ENCODE measurements at regions not wholly inside any gene's neighbourhood (a gene's known extent, or its start where the extent isn't known, plus 50 kb on each side); places are given as distances from the start of the nearest gene placed in this dataset.
"Not testable (repeated sequence)": the region's sequence is repeated elsewhere in the genome, so short reads cannot be mapped to it uniquely, and the experiment has no call there.

- no peaks in the 10 kb centered on the region for H3K36me3 ChIP-seq (ENCODE audit: control insufficient read depth, insufficient read depth, low read length)
- H3K4me1 ChIP-seq (ENCODE audit: control insufficient read depth, insufficient read depth, low read length): no peaks in the 10 kb centered on the region
- no peaks in the 10 kb centered on the region for H3K27me3 ChIP-seq (ENCODE audit: control insufficient read depth, insufficient read depth, low read length)
- no CpG with 5 or more reads among the region's 1 CpG for WGBS (ENCODE audit: insufficient coverage)
- no peak for DNase-seq
- no peak overlapping the region for H3K4me3 ChIP-seq (ENCODE audit: low read length)
- H3K27ac ChIP-seq (ENCODE audit: low read length): no peak overlapping the region
- no peaks in the 10 kb centered on the region for H3K9me3 ChIP-seq (replicated peaks; ENCODE audit: control insufficient read depth, low read depth, low read length)
These were observed 187.7 kb upstream of the CMC1 start for GRCh38 chr3:28053759-28054158.

DNA sequence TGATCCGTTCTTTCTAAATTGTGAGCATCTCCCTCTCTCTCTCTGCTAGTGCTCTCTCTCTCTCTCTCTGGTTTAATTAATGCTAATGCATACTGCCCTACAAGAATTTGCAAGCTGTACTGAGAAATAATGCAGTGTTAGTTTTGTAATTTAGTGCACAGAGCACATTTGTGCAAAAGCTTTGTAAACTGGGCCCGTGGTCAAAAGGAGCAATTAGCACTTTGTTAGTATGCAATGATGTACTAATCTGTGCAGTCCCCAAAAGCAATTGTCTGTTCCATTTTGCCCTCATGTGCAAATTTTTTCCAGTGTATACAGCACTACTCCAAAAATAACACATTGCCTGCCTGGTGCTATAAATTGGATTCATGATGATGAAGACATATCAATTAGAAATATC lies 184.6 kb upstream of the CMC1 start:
- H3K4me3 ChIP-seq (ENCODE audit: low read length): no peak overlapping the region
- DNase-seq: no peak
- H3K4me1 ChIP-seq (ENCODE audit: control insufficient read depth, insufficient read depth, low read length): no peaks in the 10 kb centered on the region
- no peak overlapping the region for H3K27ac ChIP-seq (ENCODE audit: low read length)
- 80% methylated on average over 1 of the region's 2 CpGs for WGBS (ENCODE audit: insufficient coverage)
- no peaks in the 10 kb centered on the region for H3K27me3 ChIP-seq (ENCODE audit: control insufficient read depth, insufficient read depth, low read length)
- no peaks in the 10 kb centered on the region for H3K9me3 ChIP-seq (replicated peaks; ENCODE audit: control insufficient read depth, low read depth, low read length)
- H3K36me3 ChIP-seq (ENCODE audit: control insufficient read depth, insufficient read depth, low read length): no peaks in the 10 kb centered on the region

DNA sequence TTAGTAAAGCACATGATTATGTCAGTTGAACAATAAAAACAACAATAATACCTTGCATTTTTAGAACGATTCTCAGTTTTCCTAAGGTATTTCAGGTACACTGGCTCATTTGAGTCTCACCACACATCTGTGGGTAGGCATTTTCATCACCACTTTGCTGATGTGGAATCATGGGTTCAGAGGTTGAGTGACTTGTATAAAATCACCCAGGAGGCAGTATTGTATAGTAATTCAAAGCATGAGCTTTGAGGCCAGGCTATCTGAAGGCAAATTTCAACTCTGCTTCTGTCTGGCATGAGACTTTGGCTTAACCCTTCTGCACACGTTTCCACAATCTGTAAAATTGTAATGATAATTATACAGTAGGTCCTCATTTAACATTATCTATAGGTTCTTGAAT lies 183.9 kb upstream of the CMC1 start:
- no peak for DNase-seq
- no peaks in the 10 kb centered on the region for H3K27me3 ChIP-seq (ENCODE audit: control insufficient read depth, insufficient read depth, low read length)
- no peaks in the 10 kb centered on the region for H3K4me1 ChIP-seq (ENCODE audit: control insufficient read depth, insufficient read depth, low read length)
- no peak overlapping the region for H3K4me3 ChIP-seq (ENCODE audit: low read length)
- H3K9me3 ChIP-seq (replicated peaks; ENCODE audit: control insufficient read depth, low read depth, low read length): no peaks in the 10 kb centered on the region
- no peaks in the 10 kb centered on the region for H3K36me3 ChIP-seq (ENCODE audit: control insufficient read depth, insufficient read depth, low read length)
- no peak overlapping the region for H3K27ac ChIP-seq (ENCODE audit: low read length)
- WGBS (ENCODE audit: insufficient coverage): no CpG with 5 or more reads among the region's 2 CpGs

- H3K9me3 ChIP-seq (replicated peaks; ENCODE audit: control insufficient read depth, low read depth, low read length); DNase-seq; H3K27ac ChIP-seq (ENCODE audit: low read length); H3K4me3 ChIP-seq (ENCODE audit: low read length); H3K27me3 ChIP-seq (ENCODE audit: control insufficient read depth, insufficient read depth, low read length); H3K36me3 ChIP-seq (ENCODE audit: control insufficient read depth, insufficient read depth, low read length); H3K4me1 ChIP-seq (ENCODE audit: control insufficient read depth, insufficient read depth, low read length): not testable (repeated sequence)
- 94% methylated on average over 23 of the region's 25 CpGs for WGBS (ENCODE audit: insufficient coverage)
These were observed 182.2 kb upstream of the CMC1 start for GRCh38 chr3:28059199-28059598.

- no peak overlapping the region for H3K27ac ChIP-seq (ENCODE audit: low read length)
- no peak overlapping the region for H3K4me3 ChIP-seq (ENCODE audit: low read length)
- no peaks in the 10 kb centered on the region for H3K36me3 ChIP-seq (ENCODE audit: control insufficient read depth, insufficient read depth, low read length)
- no peaks in the 10 kb centered on the region for H3K4me1 ChIP-seq (ENCODE audit: control insufficient read depth, insufficient read depth, low read length)
- WGBS (ENCODE audit: insufficient coverage): 100% methylated on average over 2 of the region's 5 CpGs
- H3K9me3 ChIP-seq (replicated peaks; ENCODE audit: control insufficient read depth, low read depth, low read length): no peaks in the 10 kb centered on the region
- DNase-seq: no peak
- H3K27me3 ChIP-seq (ENCODE audit: control insufficient read depth, insufficient read depth, low read length): no peaks in the 10 kb centered on the region
These were observed 175.4 kb upstream of the CMC1 start for GRCh38 chr3:28066020-28066419.

DNA sequence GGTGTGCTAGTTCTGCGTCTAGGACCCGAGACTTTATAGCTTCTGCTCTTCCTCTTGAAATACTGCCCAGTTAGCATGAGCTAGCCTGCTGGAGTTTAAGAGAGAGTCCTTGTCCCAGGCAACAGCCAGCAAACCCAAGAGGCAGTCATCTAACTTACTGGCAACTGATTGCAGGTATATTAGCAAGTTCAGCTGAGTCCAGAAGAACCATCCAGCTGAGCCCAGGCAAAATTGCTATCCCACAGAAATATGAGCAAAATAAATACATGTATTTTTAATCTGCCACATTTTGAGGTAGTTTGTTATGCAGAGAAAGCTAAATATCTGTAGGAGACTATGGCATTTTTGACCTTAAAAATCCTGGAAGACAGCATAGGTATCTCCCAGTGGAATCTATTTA lies 174.4 kb upstream of the CMC1 start:
- H3K27me3 ChIP-seq (ENCODE audit: control insufficient read depth, insufficient read depth, low read length): no peaks in the 10 kb centered on the region
- no peak overlapping the region for H3K4me3 ChIP-seq (ENCODE audit: low read length)
- no peaks in the 10 kb centered on the region for H3K4me1 ChIP-seq (ENCODE audit: control insufficient read depth, insufficient read depth, low read length)
- no peaks in the 10 kb centered on the region for H3K36me3 ChIP-seq (ENCODE audit: control insufficient read depth, insufficient read depth, low read length)
- no CpG with 5 or more reads among the region's 2 CpGs for WGBS (ENCODE audit: insufficient coverage)
- no peaks in the 10 kb centered on the region for H3K9me3 ChIP-seq (replicated peaks; ENCODE audit: control insufficient read depth, low read depth, low read length)
- DNase-seq: no peak
- no peak overlapping the region for H3K27ac ChIP-seq (ENCODE audit: low read length)

DNA sequence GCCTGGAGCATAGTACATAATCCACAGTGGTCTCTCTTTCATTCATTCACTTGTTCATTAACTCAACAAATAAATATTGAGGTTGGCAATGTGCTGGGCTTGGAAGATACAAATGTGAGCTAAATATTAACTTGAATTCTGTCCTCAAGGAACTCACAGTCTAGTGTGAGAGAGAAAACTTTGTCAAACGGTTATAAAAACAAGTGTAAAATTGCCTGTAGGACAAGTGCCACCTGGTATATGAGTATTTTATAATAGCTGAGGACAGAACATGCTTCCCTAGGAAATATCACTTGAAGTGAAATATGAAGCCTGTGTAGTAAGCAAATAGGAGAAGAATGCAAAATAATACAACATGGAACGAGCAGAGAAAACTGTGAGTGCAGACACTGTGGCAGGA lies 173.1 kb upstream of the CMC1 start:
- Histone ChIP-seq H3K27ac (ENCODE audit: low read length) (no peak overlapping the region), H3K27me3 (ENCODE audit: control insufficient read depth, insufficient read depth, low read length) (no peaks in the 10 kb centered on the region), H3K36me3 (ENCODE audit: control insufficient read depth, insufficient read depth, low read length) (no peaks in the 10 kb centered on the region), H3K9me3 (replicated peaks; ENCODE audit: control insufficient read depth, low read depth, low read length) (no peaks in the 10 kb centered on the region), H3K4me1 (ENCODE audit: control insufficient read depth, insufficient read depth, low read length) (no peaks in the 10 kb centered on the region), H3K4me3 (ENCODE audit: low read length) (no peak overlapping the region)
- WGBS (ENCODE audit: insufficient coverage): 48% methylated on average over 2 of the region's 2 CpGs
- DNase-seq: no peak

DNA sequence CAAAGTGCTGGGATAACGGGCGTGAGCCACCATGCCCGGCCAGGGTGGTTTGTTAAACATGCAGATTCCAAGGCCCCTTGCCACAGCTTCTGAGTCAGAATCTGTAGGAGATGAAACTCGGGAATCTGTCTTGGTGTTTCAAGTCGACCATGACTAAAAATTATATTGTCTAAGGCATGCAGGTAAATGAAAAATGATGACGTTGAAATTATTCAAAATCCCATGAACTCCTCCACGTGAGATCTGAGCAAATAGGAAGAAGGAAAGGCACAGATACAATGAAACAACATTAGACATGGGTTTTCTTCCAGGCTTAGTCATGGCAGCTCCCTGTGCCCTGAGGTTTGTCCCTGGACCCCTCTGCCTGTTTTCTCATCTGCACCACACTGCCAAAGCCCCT lies 172.0 kb upstream of the CMC1 start:
- no peak overlapping the region for H3K4me3 ChIP-seq (ENCODE audit: low read length)
- no peak overlapping the region for H3K27ac ChIP-seq (ENCODE audit: low read length)
- no peaks in the 10 kb centered on the region for H3K4me1 ChIP-seq (ENCODE audit: control insufficient read depth, insufficient read depth, low read length)
- H3K27me3 ChIP-seq (ENCODE audit: control insufficient read depth, insufficient read depth, low read length): no peaks in the 10 kb centered on the region
- 100% methylated on average over 2 of the region's 7 CpGs for WGBS (ENCODE audit: insufficient coverage)
- H3K36me3 ChIP-seq (ENCODE audit: control insufficient read depth, insufficient read depth, low read length): no peaks in the 10 kb centered on the region
- no peak for DNase-seq
- H3K9me3 ChIP-seq (replicated peaks; ENCODE audit: control insufficient read depth, low read depth, low read length): no peaks in the 10 kb centered on the region

DNA sequence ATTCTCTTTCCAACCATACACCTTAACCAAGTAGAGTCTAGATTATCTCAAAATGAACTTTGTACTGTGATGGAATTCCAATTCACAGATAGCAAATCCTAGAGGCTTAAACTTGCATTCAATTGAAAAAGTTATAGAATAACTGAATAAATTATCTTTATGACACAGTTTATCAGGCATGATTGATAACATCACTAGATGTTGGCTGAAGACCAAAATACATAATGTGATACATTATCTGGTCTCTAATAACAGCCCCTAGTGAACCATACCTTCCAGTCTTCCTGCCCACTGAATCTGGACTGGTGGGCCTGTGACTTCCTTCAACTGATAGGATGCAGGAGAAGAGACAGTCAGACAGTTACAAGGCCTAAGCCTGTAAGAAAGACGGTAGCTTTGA lies 165.2 kb upstream of the CMC1 start:
- Histone ChIP-seq H3K36me3 (ENCODE audit: control insufficient read depth, insufficient read depth, low read length) (no peaks in the 10 kb centered on the region), H3K27me3 (ENCODE audit: control insufficient read depth, insufficient read depth, low read length) (no peaks in the 10 kb centered on the region), H3K4me3 (ENCODE audit: low read length) (no peak overlapping the region), H3K4me1 (ENCODE audit: control insufficient read depth, insufficient read depth, low read length) (no peaks in the 10 kb centered on the region), H3K9me3 (replicated peaks; ENCODE audit: control insufficient read depth, low read depth, low read length) (no peaks in the 10 kb centered on the region), H3K27ac (ENCODE audit: low read length) (no peak overlapping the region)
- WGBS (ENCODE audit: insufficient coverage): 100% methylated on average over 1 of the region's 1 CpG
- DNase-seq: no peak

DNA sequence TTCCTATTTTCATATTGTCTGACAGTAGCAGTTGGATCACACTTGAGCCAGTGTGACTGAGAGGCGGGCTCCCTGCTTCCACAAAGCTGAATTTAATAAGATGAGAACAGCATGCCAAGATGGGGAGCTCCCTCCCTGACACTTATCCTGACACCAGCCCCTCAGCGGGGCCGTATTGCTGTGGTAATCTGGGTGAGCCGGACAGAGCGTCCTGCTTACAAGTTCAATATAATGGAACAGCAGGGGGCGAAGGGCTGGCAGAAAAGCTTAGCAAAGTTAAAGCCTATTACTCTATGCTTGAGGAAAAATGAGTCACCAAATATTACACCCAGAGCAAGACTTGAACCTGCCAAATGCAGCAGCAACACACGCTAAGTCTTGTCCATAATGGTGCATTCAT lies 163.8 kb upstream of the CMC1 start:
- Histone ChIP-seq H3K36me3 (ENCODE audit: control insufficient read depth, insufficient read depth, low read length) (no peaks in the 10 kb centered on the region), H3K4me3 (ENCODE audit: low read length) (no peak overlapping the region), H3K27me3 (ENCODE audit: control insufficient read depth, insufficient read depth, low read length) (no peaks in the 10 kb centered on the region), H3K9me3 (replicated peaks; ENCODE audit: control insufficient read depth, low read depth, low read length) (no peaks in the 10 kb centered on the region), H3K4me1 (ENCODE audit: control insufficient read depth, insufficient read depth, low read length) (no peaks in the 10 kb centered on the region), H3K27ac (ENCODE audit: low read length) (no peak overlapping the region)
- WGBS (ENCODE audit: insufficient coverage): 39% methylated on average over 5 of the region's 7 CpGs
- peak; percentile 37 for DNase-seq

- Histone ChIP-seq H3K9me3 (replicated peaks; ENCODE audit: control insufficient read depth, low read depth, low read length) (no peaks in the 10 kb centered on the region), H3K36me3 (ENCODE audit: control insufficient read depth, insufficient read depth, low read length) (no peaks in the 10 kb centered on the region), H3K27ac (ENCODE audit: low read length) (no peak overlapping the region), H3K4me1 (ENCODE audit: control insufficient read depth, insufficient read depth, low read length) (no peaks in the 10 kb centered on the region), H3K4me3 (ENCODE audit: low read length) (no peak overlapping the region), H3K27me3 (ENCODE audit: control insufficient read depth, insufficient read depth, low read length) (no peaks in the 10 kb centered on the region)
- WGBS (ENCODE audit: insufficient coverage): no CpG with 5 or more reads among the region's 1 CpG
- DNase-seq: no peak
These were observed 162.9 kb upstream of the CMC1 start for GRCh38 chr3:28078536-28078935.
